Neural progenitor cell (in vitro differentiated cells): ENCODE measurements at regions not wholly inside any gene's neighbourhood (a gene's known extent, or its start where the extent isn't known, plus 50 kb on each side); places are given as distances from the start of the nearest gene placed in this dataset.

ENCODE experiments used
- EZH2 ChIP-seq: fragments of 200-600 bp; sonication (generic); IDR thresholded peaks from 2 replicates; pipeline ENCODE4 v1.6.1; 2017; ENCODE audit warnings: antibody characterized with exemption, mild to moderate bottlenecking, moderate library complexity
- TF ChIP-seq, protein P1 (sequence below): fragments of 200-600 bp; sonication (generic); IDR thresholded peaks from 2 replicates; pipeline ENCODE4 v1.5.1; 2017; ENCODE audit warnings: antibody characterized with exemption, mild to moderate bottlenecking

DNA sequence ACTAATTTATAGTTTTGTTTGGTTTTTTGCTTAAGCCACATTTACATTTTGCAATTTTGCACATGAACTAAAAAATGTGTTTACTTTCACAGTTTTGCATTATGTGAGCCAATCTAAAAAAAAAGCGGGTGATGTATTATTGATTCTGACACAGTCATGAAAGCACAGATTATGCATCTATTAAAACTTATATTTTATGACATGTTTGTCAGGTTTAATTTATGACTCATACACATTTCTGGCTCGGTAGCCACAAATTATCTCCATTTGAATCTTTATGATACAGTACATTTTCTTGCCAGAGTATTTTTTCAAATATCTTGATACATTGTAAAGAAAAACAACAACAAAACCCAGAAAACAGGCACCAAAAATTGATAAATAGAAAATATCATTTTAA is 280.4 kb upstream of the GRIP1 start:
- TF ChIP-seq, protein P1, sequence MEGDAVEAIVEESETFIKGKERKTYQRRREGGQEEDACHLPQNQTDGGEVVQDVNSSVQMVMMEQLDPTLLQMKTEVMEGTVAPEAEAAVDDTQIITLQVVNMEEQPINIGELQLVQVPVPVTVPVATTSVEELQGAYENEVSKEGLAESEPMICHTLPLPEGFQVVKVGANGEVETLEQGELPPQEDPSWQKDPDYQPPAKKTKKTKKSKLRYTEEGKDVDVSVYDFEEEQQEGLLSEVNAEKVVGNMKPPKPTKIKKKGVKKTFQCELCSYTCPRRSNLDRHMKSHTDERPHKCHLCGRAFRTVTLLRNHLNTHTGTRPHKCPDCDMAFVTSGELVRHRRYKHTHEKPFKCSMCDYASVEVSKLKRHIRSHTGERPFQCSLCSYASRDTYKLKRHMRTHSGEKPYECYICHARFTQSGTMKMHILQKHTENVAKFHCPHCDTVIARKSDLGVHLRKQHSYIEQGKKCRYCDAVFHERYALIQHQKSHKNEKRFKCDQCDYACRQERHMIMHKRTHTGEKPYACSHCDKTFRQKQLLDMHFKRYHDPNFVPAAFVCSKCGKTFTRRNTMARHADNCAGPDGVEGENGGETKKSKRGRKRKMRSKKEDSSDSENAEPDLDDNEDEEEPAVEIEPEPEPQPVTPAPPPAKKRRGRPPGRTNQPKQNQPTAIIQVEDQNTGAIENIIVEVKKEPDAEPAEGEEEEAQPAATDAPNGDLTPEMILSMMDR: no peak
- no peak for TF ChIP-seq EZH2
